HCEC 1CT (cell line): ENCODE measurements at regions not wholly inside any gene's neighbourhood (a gene's known extent, or its start where the extent isn't known, plus 50 kb on each side); places are given as distances from the start of the nearest gene placed in this dataset.
"Not testable (repeated sequence)": the region's sequence is repeated elsewhere in the genome, so short reads cannot be mapped to it uniquely, and the experiment has no call there.

ENCODE experiments used
- DNase-seq: peaks from one replicate; pipeline ENCODE4 v3.0.0-alpha.2; 2017

DNA sequence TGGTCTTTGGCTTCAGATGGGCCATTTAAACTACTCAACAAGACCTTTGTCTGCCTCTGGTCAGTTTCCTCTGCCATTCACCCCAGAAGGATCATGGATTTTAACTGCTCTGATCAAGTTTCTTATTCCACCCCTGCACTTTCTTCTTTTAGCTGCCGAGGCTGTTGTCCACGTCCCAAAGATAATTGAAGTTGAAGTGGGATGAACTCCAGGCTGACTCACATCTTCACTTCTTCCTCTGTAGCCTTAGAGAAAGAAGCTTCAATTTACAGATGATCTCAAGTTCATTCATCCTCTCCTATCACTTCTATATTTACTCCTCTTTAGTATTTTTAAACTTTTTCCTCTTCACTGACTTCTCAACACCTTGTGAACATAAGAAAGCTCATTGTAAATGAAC, 651.6 kb downstream of the UTRN start:
- no peak for DNase-seq

DNA sequence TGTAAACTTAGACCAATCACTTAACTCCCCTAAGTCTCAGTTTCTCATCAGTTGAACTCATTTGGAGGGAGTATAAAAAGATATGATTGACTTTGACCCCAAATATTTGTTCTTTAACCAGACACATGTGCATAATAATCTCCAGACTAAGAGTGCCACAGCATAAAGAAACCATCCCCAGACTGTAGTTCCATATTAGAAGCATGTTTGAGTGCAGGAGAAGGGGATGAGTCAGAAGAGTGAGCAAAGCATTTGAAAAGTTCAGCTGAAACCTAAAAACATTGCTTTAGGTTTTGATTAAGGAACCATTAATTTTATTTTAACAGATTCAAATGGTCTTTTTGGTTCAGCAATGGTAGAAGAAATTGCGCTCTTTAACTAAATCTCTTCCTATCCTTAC, 654.8 kb downstream of the UTRN start:
- DNase-seq: no peak

DNA sequence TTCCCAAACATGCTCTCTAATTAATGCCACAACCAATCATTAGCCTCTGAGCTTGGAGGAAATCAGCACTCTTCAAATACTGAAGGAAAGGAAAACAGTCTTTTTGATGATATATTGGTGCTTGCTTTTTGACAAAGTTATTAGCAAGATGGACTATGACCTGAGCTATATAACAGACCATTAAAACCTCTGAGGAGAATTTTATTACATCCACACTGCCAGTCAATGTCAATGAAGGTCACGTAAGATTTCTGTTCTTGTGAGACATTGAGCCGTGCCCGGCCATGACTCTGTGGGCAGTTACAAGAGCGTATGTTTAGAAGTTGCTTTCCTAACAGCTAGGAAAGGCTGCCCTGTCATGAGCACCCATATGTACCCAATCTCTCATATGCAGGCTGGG, 659.0 kb downstream of the UTRN start:
- DNase-seq: no peak

DNA sequence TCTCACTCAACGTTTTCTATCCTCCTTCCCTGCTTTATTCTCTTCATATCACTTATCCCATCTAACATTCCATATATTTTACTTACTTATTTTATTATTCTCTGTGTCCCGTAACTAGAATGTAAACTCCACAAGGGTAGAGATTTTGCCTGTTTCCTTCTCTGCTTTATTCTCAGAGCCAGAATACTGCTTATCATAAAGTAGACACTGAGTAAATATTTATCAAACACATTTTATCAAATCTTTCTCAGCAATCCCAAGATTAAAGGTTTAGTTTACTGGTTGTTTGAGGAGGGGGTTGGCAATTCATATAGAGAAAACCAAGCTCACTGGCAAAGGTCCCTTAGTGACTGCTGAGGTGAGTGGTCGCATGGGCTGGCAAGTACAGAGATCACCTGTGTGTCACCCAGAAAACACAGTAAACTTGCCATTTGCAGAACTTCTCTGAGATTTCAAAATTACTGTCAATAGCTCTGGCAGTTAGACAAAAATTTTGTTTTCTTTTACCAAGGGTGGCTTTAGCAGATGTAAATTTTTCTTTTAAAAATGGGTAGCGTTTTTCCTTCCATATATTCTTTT, 662.4 kb downstream of the UTRN start:
- no peak for DNase-seq

DNA sequence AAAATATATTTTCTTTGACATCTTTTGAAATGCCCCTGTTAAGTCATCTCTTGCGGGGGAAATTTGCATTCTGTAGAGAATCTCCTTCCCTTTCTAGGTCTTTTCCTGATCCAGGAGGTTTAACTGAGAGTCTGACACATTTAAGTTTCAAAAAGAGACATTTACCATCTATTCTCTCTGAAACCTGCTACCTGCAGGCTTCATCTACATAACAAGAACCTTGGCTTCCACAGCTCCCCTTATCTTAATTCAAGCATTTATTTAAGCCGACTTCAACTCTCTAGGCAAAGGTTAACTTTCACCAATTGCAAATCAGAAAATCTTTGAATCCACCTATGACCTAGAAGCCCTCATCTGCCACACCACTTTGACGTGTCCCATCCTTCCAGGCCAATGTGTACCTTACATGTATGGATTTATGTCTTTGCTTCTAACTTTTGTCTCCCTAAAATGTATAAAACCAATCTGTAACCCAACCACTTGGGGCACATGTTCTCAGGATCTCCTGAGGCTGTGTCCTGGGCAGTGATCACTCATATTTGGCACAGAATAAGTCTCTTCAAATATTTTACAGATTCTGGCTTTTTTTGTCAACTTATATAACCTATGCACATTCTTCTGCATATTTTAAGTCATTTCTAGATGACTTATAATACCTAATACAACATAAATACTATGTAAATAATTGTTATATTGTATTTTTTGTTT, 666.7 kb downstream of the UTRN start:
- no peak for DNase-seq

DNA sequence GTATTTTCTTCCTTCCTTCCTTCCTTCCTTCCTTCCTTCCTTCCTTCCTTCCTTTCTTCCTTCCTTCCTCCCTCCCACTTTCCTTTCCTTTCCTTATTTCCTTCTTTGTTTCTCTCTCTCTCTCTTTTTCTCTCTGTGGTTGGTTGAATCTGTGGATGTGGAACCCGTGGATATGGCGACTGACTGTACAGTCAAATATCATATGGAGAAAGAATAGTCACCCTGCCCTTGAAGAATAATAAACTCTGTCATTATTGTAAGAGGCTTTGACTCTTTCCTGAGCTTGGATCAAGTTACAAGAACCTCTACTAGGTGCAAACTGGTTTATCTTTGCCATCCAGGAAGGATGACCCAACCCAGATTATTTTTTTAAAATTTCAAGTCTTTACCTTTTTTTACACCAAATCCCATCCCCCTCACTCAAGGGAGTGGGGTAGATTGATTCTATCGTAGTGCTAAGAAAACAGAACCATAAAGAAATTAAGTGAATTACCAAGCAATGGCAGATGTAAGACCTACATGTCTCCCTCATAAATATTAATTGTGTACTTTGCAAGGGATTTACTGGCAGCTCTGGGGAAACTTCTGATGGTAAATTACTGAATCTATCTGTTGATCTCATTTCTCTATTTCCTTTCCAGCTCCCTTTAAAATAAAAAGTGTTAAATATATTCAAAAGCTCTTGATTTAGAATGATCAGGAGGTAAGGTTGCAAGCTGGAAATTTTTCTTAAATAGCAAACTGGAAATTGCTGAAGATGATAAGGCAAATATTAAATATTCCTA, 667.5 kb downstream of the UTRN start:
- DNase-seq: no peak

DNA sequence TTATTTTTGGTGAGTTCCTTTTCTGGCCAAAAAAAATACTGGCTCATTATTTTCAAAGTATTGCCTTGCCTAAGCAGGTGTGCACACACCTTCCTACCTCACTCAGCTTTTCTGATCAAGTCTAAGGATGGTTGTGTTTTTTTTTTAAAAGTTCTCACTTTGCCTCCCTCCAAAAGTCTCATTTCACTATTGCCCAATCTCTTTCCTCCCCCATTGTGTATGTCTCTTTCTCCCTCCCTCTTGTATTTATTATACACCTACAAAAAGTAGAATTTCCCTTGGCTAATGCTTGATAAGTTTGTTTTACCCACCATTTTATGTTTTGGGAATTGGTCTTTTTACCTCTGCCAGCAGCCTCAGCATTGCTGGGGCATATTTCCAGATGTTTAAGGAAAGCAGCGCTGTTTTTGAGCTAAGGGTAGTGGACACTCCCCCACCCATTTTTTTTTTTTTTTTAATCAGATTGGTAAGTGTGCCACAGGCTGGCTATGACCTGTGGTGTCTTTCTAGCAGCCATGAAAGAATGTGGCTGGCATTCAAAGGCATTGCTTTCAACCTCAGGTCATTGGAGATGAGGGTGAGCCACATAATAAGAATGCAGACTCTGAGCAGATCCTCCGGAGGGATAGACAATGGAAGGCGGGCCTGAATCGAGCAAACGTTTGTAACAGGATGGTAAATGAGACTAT, 668.6 kb downstream of the UTRN start:
- DNase-seq: peak; percentile 30

DNA sequence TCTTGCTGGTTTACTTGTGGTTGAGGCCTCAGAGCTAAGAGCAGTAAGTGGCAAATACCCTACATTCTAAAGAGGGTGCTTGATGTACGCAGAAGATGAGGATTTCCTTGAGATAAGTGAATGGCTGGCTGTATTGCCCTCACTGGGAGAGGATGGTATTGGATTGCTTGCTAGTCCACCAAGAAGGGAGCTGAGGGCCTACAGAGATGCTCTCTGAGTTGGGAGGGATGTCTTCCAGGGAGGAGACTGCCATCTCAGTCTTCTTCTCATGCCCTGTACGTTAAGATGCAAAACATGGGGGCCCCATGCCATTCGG, 669.1 kb downstream of the UTRN start:
- no peak for DNase-seq

DNA sequence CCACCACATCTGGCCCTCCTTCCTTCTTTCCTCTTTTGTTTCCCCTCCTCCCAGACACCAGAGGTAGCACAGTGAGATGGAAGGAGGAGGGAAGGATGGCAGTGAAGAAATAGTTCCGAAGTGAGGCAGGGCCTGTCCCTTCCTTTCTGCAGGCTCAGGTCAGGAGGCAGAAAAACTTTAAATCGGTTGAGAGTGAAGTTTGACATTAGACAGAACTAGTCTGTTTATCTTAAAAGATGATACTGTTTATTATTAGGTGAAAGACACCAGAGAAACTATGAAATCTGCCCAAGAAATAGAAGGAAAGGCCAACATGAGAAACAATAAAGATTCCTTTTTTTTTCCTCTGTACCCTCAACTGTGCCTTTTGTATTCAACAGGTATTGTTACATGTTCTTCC, 670.3 kb downstream of the UTRN start:
- DNase-seq: no peak

DNA sequence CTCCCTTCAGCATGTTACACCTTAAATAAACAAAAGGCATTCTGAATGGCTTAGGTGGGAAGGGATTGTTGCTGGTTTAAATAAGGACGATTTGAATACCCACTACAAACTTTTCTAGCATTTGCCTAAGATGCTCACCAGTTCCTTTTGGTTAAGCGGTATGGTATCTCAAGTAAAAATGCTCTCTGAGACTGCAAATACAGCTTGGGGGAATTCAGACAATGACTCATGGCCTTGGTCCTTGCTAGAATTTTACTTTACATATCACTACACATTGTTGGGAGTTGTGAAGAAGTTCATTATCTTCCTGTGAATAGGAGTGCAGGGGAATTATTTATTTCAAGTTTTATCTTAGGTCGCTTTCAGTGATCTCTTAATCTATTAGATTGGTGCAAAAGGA, 670.7 kb downstream of the UTRN start:
- DNase-seq: no peak

DNA sequence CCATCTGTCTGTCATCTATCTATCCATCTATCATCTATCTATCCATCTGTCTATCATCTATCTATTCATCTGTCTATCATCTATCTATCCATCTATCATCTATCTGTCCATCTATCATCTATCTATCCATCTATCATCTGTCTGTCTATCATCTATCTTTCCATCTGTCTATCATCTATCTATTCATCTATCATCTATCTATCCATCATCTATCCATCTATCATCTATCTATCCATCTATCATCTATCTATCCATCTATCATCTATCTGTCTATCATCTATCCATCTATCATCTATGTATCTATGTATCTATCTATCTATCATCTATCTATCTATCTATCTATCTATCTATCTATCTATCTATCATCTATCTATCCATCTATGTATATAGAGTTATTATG, 671.6 kb downstream of the UTRN start:
- DNase-seq: not testable (repeated sequence)

DNA sequence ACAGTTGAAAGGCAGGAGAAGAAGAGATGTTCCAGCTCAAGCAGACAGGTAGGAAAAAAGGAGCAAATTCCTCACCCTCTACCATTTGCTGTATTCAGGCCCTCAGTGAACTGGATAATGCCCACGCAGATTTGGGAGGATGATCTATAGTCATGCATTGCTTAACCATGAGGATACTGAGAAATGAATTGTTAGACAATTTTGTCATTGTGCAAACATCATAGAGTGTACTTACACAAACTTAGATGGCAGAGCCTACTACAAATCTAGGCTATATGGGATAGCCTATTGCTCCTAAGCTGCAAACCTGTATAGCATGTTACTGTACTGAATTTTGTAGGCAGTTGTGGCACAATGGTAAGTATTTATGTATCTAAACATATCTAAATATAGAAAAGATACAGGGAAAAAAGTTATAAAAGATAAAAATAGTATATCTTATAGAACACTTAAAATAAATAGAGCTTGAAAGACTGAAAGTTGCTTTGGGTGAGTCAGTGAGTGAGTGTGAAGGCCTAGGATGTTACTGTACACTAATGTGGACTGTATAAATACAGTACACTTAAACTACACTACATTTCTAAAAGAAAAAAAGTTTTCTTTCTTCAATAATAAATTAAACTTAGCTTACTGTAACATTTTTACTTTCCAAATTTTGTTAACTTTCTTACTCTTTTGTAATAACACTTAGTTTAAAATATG, 672.3 kb downstream of the UTRN start:
- no peak for DNase-seq

DNA sequence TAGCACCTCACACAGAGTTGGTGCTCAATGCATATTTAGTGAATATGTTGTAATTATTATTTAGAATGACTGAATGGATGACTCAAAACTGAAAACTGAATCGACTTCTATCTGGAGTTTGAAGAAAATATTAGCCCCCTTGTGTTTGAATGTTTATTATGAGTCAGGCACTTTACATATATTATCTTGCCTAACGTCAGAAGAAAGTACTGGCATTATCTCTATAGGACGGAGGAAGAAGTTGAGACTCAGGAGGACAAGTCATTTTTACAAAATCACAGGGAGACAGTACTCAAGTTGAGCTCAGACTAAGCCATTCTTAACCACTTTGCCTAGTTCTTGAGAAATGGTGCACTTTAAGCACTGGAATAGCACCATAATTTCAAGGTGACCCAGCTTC, 684.0 kb downstream of the UTRN start:
- peak; percentile 20 for DNase-seq

DNA sequence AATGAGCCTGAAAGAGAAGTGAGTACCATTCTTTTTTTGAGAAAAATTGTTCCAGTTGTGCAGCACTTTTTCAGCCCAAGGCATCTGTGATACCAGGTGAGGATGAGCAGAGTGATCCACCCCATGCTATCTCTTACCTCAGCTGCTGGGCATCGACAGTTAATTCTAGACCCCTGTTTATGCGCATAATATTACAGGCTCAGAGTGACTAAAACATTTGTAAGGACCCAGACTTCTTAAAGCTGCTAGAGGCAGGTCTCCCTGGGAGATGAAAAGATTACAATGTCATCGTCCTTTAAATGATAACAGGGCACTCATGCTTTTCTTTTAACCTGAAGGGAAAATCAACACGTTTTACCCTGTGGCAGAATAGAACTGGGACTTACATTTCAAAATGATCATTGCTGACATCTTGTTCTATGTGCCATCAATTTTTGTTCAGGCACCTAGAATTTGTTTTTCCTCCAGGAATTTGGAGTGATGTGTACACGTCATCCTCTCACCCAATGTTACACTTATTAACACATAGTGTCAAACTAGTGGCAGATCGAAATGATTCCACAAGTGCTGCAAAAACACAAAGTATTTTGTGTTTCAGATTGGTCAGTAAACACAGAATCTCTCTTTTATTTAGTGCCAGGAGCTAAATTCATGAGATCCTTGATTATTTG, 684.6 kb downstream of the UTRN start:
- no peak for DNase-seq

DNA sequence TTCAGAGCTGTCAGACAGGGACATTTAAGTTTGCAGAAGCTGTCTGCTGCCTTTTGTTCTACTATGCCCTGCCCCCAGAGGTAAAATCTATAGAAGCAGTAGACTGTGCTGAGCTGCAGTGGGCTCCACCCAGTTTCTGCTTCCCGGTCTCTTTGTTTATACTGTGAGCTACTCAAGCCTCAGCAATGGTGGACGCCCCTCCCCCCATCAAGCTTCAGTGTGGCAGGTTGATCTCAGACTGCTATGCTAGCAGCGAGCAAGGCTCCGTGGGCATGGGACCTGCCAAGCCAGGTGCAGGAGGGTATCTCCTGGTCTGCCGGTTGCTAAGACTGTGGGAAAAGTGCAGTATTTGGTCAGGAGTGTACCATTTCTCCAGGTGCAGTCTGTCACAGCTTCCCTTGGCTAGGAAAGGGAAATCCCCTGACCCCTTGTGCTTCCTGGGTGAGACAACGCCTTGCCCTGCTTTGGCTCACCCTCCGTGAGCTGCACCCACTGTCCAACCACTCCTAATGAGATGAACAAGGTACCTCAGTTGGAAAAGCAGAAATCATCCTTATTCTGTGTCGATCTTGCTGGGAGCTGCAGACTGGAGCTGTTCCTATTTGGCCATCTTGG, 692.2 kb downstream of the UTRN start:
- DNase-seq: peak; percentile 45

DNA sequence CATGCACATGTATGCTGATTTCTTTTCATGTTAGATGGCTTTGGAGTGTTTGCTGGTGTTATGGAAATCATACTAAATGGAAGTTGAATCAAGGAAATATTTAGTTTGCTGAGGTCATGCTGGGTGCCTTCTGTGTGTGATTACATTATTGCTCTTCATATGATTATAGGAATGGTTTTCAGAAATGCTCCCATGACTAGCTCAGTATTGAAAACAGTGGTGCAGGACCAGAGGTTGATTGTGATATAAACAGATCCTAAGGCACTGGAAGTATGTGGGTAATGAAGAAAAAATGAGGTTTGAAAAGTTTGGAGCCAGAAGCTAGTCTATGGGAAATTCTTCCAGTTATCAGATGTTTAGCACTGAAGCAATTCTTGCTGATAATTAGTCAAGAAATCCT, 693.1 kb downstream of the UTRN start:
- no peak for DNase-seq

DNA sequence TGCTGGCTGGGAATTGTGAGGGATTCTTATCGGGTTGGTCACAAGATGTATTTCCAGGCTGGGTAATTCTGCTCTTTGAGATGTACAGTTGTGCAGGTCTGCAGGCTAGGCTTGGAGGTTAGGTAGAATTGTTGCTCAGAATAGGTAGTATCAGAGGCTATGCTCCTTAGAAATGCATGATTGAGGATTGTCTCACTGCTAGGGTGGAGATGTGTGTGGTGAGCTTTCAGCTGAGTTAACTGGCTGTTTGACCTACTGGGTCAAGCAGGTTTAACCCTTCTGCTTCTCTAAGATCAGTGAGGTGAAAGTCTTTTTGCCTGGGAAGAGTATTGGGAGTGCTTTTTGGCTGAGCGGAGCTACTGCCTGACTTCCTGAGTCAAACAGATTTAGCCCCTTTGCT, 701.1 kb downstream of the UTRN start:
- no peak for DNase-seq

DNA sequence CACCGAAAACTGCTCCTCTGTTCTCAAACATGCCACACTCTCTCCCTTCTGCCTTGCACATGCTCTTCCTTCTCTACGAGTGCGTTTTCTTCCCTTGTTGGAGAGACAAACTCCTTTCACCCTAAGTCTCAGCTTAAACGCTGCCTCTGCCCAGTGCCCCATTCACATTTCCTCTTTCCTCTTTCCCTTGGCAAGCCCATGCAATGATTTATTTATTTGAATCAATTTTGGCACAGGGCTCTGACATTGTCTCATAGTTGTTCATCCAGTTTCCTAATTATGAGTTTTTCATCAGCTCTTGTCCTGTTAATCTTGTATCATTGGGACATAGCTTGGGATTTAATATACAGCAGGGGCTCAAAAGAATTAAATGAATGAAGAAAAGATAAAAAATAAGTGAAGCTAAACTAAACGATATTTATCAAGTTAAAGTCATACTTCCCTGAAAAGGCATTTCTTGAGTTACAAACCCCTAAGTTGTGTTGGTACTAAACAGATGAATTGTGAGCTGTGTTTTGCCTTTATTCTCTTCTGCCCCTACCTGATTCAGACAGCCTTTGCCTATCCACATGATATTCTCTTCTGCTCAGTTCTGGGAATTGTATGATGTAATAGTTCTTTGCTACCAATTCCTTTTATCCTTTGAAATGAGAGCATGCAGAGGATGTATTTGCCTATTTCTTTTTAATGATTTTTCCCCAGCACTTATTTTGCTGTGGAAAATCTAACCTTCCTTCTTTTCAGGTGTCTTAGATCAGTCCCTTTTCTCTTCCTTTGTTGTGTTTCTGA, 704.4 kb downstream of the UTRN start:
- DNase-seq: no peak

DNA sequence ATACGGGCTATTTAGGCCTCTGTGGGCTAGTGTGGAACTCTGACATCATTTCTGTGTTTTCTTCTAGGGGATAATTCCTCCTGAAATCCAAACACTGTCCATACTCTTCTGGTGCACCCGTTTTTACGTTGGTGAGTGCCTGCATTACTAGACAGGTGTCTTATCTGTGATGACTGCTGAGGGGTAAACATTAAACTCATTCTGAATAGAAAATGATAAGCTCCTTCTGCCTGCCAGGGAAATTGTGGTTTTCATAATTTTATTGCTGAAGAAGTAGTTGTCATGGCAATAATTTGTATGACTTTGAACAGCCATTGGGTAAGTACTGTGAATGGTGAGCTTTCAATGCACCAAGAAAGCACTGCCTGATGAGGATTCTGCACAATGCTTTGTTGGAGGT, 705.6 kb downstream of the UTRN start:
- no peak for DNase-seq

DNA sequence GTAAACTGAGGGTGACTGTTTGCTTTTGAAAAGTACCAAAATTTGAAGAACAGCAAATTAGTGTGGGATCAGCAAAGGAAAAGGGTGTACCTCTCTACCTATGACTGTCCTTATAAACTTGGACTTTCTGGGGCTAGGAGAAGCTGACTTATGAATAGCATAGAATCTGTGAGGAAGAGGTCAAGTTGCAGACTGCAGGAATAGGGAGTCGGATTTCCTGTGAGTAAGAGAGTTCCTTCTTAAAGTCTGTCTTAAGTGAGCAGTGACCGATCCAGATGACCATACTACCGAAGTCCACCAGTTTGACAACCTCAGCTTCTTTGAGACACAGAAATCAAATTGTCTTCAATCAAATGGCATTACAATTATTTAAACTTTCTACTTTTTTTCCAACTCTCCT, 708.7 kb downstream of the UTRN start:
- DNase-seq: peak; percentile 59

DNA sequence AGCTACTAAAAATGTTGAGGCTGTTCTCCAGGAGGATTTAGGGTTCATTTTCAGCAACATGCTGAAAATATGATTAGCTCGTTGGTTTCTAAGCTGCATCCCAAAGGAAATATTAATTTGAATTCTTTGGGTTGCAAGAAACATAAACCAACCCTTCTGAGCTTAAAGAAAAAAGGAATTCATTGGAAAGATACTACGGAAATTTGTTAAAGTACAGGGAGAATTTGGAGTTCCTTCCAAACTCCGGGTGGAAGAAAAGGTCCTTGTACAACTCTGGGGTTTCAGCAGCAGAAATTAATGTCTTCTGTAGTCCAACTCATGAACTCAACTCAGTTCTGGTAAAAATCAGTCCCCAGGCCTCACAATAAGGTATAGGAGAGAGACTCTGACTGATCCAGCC, 712.9 kb downstream of the UTRN start:
- no peak for DNase-seq
